ENCODE measurements at regions not wholly inside any gene's neighbourhood (a gene's known extent, or its start where the extent isn't known, plus 50 kb on each side); places are given as distances from the start of the nearest gene placed in this dataset.

DNA sequence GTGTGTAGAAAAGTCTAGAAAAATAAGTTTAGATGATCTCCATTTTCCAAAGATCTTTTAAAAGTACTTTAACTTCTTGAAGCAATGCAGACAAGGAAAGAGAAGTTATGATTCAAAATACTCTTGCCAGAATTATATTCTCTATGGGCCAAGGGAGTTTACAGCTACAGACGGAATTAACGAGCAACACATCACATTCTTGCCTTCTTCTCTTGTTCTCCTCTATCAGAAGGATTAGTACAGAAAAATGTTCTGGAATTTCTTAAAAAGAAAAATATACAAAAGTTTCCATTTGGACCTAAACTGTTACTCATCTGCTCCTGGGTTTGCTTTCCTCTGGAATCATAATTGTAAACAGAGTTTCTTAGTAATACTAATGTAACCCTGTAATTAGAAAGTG is 284.7 kb upstream of the HSF2 start:
- TF ChIP-seq, protein P1, sequence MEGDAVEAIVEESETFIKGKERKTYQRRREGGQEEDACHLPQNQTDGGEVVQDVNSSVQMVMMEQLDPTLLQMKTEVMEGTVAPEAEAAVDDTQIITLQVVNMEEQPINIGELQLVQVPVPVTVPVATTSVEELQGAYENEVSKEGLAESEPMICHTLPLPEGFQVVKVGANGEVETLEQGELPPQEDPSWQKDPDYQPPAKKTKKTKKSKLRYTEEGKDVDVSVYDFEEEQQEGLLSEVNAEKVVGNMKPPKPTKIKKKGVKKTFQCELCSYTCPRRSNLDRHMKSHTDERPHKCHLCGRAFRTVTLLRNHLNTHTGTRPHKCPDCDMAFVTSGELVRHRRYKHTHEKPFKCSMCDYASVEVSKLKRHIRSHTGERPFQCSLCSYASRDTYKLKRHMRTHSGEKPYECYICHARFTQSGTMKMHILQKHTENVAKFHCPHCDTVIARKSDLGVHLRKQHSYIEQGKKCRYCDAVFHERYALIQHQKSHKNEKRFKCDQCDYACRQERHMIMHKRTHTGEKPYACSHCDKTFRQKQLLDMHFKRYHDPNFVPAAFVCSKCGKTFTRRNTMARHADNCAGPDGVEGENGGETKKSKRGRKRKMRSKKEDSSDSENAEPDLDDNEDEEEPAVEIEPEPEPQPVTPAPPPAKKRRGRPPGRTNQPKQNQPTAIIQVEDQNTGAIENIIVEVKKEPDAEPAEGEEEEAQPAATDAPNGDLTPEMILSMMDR (conservative IDR thresholded peaks at IDR 0.05; ENCODE audit: low read length): no peak
- DNase-seq (ENCODE audit: low read depth): no peak
- no peak overlapping the region for H3K4me3 ChIP-seq (ENCODE audit: low read length)

- TF ChIP-seq, protein P1 (conservative IDR thresholded peaks at IDR 0.05; ENCODE audit: low read length): no peak
- DNase-seq (ENCODE audit: low read depth): no peak
- H3K4me3 ChIP-seq (ENCODE audit: low read length): no peak overlapping the region
Observed at GRCh38 chr6:122116119-122116834, 283.2 kb upstream of the HSF2 start.

GRCh38 chr6:122116835-122117627 is 282.4 kb upstream of the HSF2 start:
- TF ChIP-seq, protein P1 (conservative IDR thresholded peaks at IDR 0.05; ENCODE audit: low read length): no peak
- DNase-seq (ENCODE audit: low read depth): no peak
- no peak overlapping the region for H3K4me3 ChIP-seq (ENCODE audit: low read length)

GRCh38 chr6:122118945-122119506 is 280.4 kb upstream of the HSF2 start:
- DNase-seq (ENCODE audit: low read depth): no peak
- no peak overlapping the region for H3K4me3 ChIP-seq (ENCODE audit: low read length)
- TF ChIP-seq, protein P1 (conservative IDR thresholded peaks at IDR 0.05; ENCODE audit: low read length): no peak

DNA sequence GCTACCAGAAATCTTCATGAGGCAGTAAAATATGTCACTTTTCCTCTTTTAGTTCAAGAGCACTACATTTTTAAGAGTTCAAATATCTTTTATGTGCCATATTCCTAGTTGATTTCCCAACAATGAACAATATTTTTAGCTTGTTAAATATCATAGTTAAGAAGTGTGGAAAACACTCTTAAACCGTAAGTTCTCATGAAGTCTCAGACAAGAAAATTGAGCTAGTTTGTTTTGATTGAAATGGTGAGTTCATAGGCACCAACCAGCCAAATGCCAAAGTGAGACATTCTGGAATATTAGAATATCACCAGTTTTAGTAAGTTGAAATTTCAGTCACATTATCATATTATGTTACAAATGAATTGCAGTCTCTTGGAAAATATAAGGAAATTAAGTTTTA is 277.2 kb upstream of the HSF2 start:
- H3K4me3 ChIP-seq (ENCODE audit: low read length): no peak overlapping the region
- TF ChIP-seq, protein P1 (conservative IDR thresholded peaks at IDR 0.05; ENCODE audit: low read length): no peak
- no peak for DNase-seq (ENCODE audit: low read depth)

DNA sequence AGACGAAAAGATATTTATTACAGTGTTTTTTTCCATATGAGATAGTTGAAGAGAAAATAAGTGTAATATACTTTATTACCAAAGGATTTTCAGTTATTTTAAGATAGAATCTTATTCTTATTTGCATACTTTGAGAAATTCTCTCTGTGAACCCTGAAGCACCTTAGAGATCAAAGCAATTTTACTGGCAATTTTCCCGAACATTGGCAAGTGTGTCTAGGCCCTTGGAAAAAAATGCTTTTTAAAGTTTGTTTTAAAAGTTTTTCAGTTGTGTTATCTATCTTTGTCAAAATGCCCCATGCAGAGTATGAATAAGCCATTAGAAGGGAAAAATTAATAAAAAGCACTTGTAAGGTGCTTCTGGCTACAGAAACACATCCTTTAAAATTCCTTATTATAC is 276.8 kb upstream of the HSF2 start:
- no peak for DNase-seq (ENCODE audit: low read depth)
- no peak overlapping the region for H3K4me3 ChIP-seq (ENCODE audit: low read length)
- TF ChIP-seq, protein P1 (conservative IDR thresholded peaks at IDR 0.05; ENCODE audit: low read length): no peak
